OCI-LY3 (cell line): ENCODE measurements at regions not wholly inside any gene's neighbourhood (a gene's known extent, or its start where the extent isn't known, plus 50 kb on each side); places are given as distances from the start of the nearest gene placed in this dataset.

ENCODE experiments used
- EZH2phosphoT487 ChIP-seq: fragments of 200-600 bp; shearing (Covaris generic); IDR thresholded peaks from 2 replicates; pipeline ENCODE4 v1.6.1; 2018; ENCODE audit warnings: antibody characterized with exemption, mixed run types, low read depth
- TF ChIP-seq, protein P1 (sequence below): fragments of 200-600, 300-600 bp; sonication (generic); IDR thresholded peaks from 2 replicates; pipeline ENCODE4 v1.5.1; 2014; ENCODE audit warnings: antibody characterized with exemption, low read length, low read depth

DNA sequence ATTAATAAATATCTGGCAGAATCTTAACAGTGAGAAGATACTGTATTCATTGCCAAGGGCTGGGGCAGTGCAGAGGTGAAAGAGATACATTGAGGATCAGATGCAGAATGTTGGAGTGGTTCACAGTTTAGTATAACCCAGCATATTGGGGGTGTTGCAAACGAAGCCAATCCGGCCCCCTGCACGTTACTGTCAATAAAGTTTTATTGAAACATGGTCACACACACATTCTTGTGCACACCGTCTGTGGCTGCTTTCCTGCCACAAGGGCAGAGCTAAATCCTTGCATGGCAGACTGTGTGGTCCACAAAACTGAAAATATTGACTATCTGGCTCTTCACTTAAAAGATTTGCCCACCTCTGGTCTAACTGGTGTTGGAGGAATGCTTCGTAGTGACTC is 119.7 kb downstream of the SHOX start:
- TF ChIP-seq, protein P1, sequence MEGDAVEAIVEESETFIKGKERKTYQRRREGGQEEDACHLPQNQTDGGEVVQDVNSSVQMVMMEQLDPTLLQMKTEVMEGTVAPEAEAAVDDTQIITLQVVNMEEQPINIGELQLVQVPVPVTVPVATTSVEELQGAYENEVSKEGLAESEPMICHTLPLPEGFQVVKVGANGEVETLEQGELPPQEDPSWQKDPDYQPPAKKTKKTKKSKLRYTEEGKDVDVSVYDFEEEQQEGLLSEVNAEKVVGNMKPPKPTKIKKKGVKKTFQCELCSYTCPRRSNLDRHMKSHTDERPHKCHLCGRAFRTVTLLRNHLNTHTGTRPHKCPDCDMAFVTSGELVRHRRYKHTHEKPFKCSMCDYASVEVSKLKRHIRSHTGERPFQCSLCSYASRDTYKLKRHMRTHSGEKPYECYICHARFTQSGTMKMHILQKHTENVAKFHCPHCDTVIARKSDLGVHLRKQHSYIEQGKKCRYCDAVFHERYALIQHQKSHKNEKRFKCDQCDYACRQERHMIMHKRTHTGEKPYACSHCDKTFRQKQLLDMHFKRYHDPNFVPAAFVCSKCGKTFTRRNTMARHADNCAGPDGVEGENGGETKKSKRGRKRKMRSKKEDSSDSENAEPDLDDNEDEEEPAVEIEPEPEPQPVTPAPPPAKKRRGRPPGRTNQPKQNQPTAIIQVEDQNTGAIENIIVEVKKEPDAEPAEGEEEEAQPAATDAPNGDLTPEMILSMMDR, result no peak
- no peak for TF ChIP-seq EZH2phosphoT487
